ACC112 (cell line): ENCODE measurements at regions not wholly inside any gene's neighbourhood (a gene's known extent, or its start where the extent isn't known, plus 50 kb on each side); places are given as distances from the start of the nearest gene placed in this dataset.

Source experiments
- H2AFZ ChIP-seq: fragments of 200-600 bp; sonication (generic); one replicate; pipeline ENCODE4 v1.6.0; 2017; ENCODE audit warnings: antibody characterized with exemption, low read length; ENCODE audit not compliant: unreplicated experiment
- H3K27ac ChIP-seq: fragments of 200-600 bp; sonication (generic); 2 replicates; pipeline ENCODE4 v1.5.1; 2014; ENCODE audit warnings: low read depth, mild to moderate bottlenecking, antibody characterized with exemption, low read length, moderate library complexity
- H3K27me3 ChIP-seq: fragments of 200-600 bp; sonication (generic); 2 replicates; pipeline ENCODE4 v1.6.1; 2014; ENCODE audit warnings: mild to moderate bottlenecking, antibody characterized with exemption, low read length, moderate library complexity, mixed read lengths; ENCODE audit not compliant: insufficient read depth
- H3K36me3 ChIP-seq: fragments of 200-600 bp; sonication (generic); 2 replicates; pipeline ENCODE4 v1.6.1; 2016; ENCODE audit warnings: mild to moderate bottlenecking, antibody characterized with exemption, low read length, moderate library complexity, mixed read lengths; ENCODE audit not compliant: insufficient read depth
- H3K4me1 ChIP-seq: fragments of 200-600 bp; sonication (generic); one replicate; pipeline ENCODE4 v1.6.1; 2016; ENCODE audit warnings: low read length, mixed read lengths; ENCODE audit not compliant: insufficient read depth, unreplicated experiment, control insufficient read depth
- H3K4me3 ChIP-seq: fragments of 200-600 bp; sonication (generic); 2 replicates; pipeline ENCODE4 v1.5.1; 2014; ENCODE audit warnings: mild to moderate bottlenecking, low read depth, low read length
- H3K79me2 ChIP-seq: fragments of 200-600 bp; sonication (generic); one replicate; pipeline ENCODE4 v1.6.0; 2016; ENCODE audit warnings: low read length; ENCODE audit not compliant: control insufficient read depth, unreplicated experiment, insufficient read depth

GRCh38 chr7:46786221-46786954, 795.5 kb downstream of the TNS3 start:
- Histone ChIP-seq H3K27ac (no peak overlapping the region), H3K4me3 (no peak overlapping the region), H2AFZ (no peak overlapping the region), H3K79me2 (no peaks in the 10 kb centered on the region), H3K36me3 (no peaks in the 10 kb centered on the region), H3K27me3 (no peaks in the 10 kb centered on the region), H3K4me1 (peaks cover 11% of the 10 kb centered on the region)

GRCh38 chr7:46784732-46785131, 797.2 kb downstream of the TNS3 start:
- Histone ChIP-seq H3K4me3 (no peak overlapping the region), H3K27ac (no peak overlapping the region), H3K36me3 (no peaks in the 10 kb centered on the region), H3K79me2 (no peaks in the 10 kb centered on the region), H2AFZ (no peak overlapping the region), H3K4me1 (peaks cover 11% of the 10 kb centered on the region), H3K27me3 (no peaks in the 10 kb centered on the region)

- H3K27ac ChIP-seq, result no peak overlapping the region
- H3K4me3 ChIP-seq, result no peak overlapping the region
- H3K4me1 ChIP-seq, result peaks cover 11% of the 10 kb centered on the region
- no peaks in the 10 kb centered on the region for H3K27me3 ChIP-seq
- no peak overlapping the region for H2AFZ ChIP-seq
- H3K79me2 ChIP-seq, result no peaks in the 10 kb centered on the region
- H3K36me3 ChIP-seq, result no peaks in the 10 kb centered on the region
These were observed 799.9 kb downstream of the TNS3 start for GRCh38 chr7:46781901-46782439.

GRCh38 chr7:46776790-46777189, 805.1 kb downstream of the TNS3 start:
- Histone ChIP-seq H3K27ac (no peak overlapping the region), H3K4me1 (peaks cover 19% of the 10 kb centered on the region), H3K4me3 (no peak overlapping the region), H2AFZ (no peak overlapping the region), H3K79me2 (no peaks in the 10 kb centered on the region), H3K36me3 (no peaks in the 10 kb centered on the region), H3K27me3 (no peaks in the 10 kb centered on the region)

GRCh38 chr7:46775776-46776175, 806.1 kb downstream of the TNS3 start:
- Histone ChIP-seq H3K27ac (peak overlapping the region; percentile 22; the same call in 1 of the 2 replicates), H3K4me1 (peaks cover 19% of the 10 kb centered on the region), H3K79me2 (no peaks in the 10 kb centered on the region), H3K4me3 (no peak overlapping the region), H3K36me3 (no peaks in the 10 kb centered on the region), H2AFZ (no peak overlapping the region), H3K27me3 (no peaks in the 10 kb centered on the region)

- Histone ChIP-seq H3K4me3 (no peak overlapping the region), H3K27ac (no peak overlapping the region; the same call in 1 of the 2 replicates), H3K36me3 (no peaks in the 10 kb centered on the region), H3K27me3 (no peaks in the 10 kb centered on the region), H2AFZ (no peak overlapping the region), H3K79me2 (no peaks in the 10 kb centered on the region), H3K4me1 (peaks cover 19% of the 10 kb centered on the region)
These were observed 806.9 kb downstream of the TNS3 start for GRCh38 chr7:46775020-46775419.

- H3K27me3 ChIP-seq, result no peaks in the 10 kb centered on the region
- H3K4me3 ChIP-seq, result no peak overlapping the region
- peaks cover 19% of the 10 kb centered on the region for H3K4me1 ChIP-seq
- H3K36me3 ChIP-seq, result no peaks in the 10 kb centered on the region
- no peak overlapping the region; the same call in 1 of the 2 replicates for H3K27ac ChIP-seq
- H3K79me2 ChIP-seq, result no peaks in the 10 kb centered on the region
- H2AFZ ChIP-seq, result no peak overlapping the region
These were observed 807.4 kb downstream of the TNS3 start for GRCh38 chr7:46774515-46774914.

GRCh38 chr7:46772776-46773175, 809.1 kb downstream of the TNS3 start:
- Histone ChIP-seq H3K79me2 (no peaks in the 10 kb centered on the region), H3K27me3 (no peaks in the 10 kb centered on the region), H2AFZ (no peak overlapping the region), H3K4me1 (peaks cover 19% of the 10 kb centered on the region), H3K4me3 (no peak overlapping the region), H3K36me3 (no peaks in the 10 kb centered on the region), H3K27ac (no peak overlapping the region)

GRCh38 chr7:46767071-46767470, 814.8 kb downstream of the TNS3 start:
- no peak overlapping the region for H3K27ac ChIP-seq
- no peaks in the 10 kb centered on the region for H3K79me2 ChIP-seq
- no peak overlapping the region for H3K4me3 ChIP-seq
- no peaks in the 10 kb centered on the region for H3K36me3 ChIP-seq
- peaks cover 16% of the 10 kb centered on the region for H3K4me1 ChIP-seq
- no peak overlapping the region for H2AFZ ChIP-seq
- H3K27me3 ChIP-seq, result no peaks in the 10 kb centered on the region

GRCh38 chr7:46764100-46764936, 817.6 kb downstream of the TNS3 start:
- Histone ChIP-seq H3K36me3 (no peaks in the 10 kb centered on the region), H3K4me1 (peaks cover 20% of the 10 kb centered on the region), H3K79me2 (no peaks in the 10 kb centered on the region), H3K27ac (peak overlapping the region; percentile 58), H3K4me3 (no peak overlapping the region), H3K27me3 (no peaks in the 10 kb centered on the region), H2AFZ (no peak overlapping the region)
